HG03469 (cell line): ENCODE measurements at regions not wholly inside any gene's neighbourhood (a gene's known extent, or its start where the extent isn't known, plus 50 kb on each side); places are given as distances from the start of the nearest gene placed in this dataset.
"Not testable (repeated sequence)": the region's sequence is repeated elsewhere in the genome, so short reads cannot be mapped to it uniquely, and the experiment has no call there.

Source experiments
- ATAC-seq: cut with Tn5 transposase; IDR thresholded peaks from one replicate; pipeline ENCODE4 v1.9.1; 2021; ENCODE audit warnings: mild to moderate bottlenecking, moderate library complexity, moderate number of reproducible peaks; ENCODE audit not compliant: unreplicated experiment

GRCh38 chr7:25436413-25436812 lies 208.1 kb upstream of the NPVF start:
- ATAC-seq: no peak

- no peak for ATAC-seq
Observed at GRCh38 chr7:25437308-25437707, 209.0 kb upstream of the NPVF start.

- ATAC-seq: no peak
Observed at GRCh38 chr7:25444991-25445390, 216.7 kb upstream of the NPVF start.

GRCh38 chr7:25448301-25448700 lies 220.0 kb upstream of the NPVF start:
- no peak for ATAC-seq

- ATAC-seq: no peak
Observed at GRCh38 chr7:25454020-25454419, 225.7 kb upstream of the NPVF start.

GRCh38 chr7:25454562-25455041 lies 226.3 kb upstream of the NPVF start:
- ATAC-seq: no peak

GRCh38 chr7:25455683-25456251 lies 227.5 kb upstream of the NPVF start:
- no peak for ATAC-seq

GRCh38 chr7:25456467-25457171 lies 228.3 kb upstream of the NPVF start:
- no peak for ATAC-seq

- ATAC-seq: no peak
Observed at GRCh38 chr7:25459057-25459456, 230.8 kb upstream of the NPVF start.

- ATAC-seq: no peak
Observed at GRCh38 chr7:25460433-25460832, 232.1 kb upstream of the NPVF start.

GRCh38 chr7:25469669-25470068 lies 241.4 kb upstream of the NPVF start:
- no peak for ATAC-seq

- no peak for ATAC-seq
Observed at GRCh38 chr7:25476863-25477499, 248.7 kb upstream of the NPVF start.

GRCh38 chr7:25478221-25478620 lies 249.9 kb upstream of the NPVF start:
- ATAC-seq: not testable (repeated sequence)

- no peak for ATAC-seq
Observed at GRCh38 chr7:25478925-25479324, 250.6 kb upstream of the NPVF start.

- ATAC-seq: no peak
Observed at GRCh38 chr7:25481891-25482290, 253.6 kb upstream of the NPVF start.

- no peak for ATAC-seq
Observed at GRCh38 chr7:25482631-25483030, 254.3 kb upstream of the NPVF start.

- no peak for ATAC-seq
Observed at GRCh38 chr7:25485026-25485425, 256.7 kb upstream of the NPVF start.

- no peak for ATAC-seq
Observed at GRCh38 chr7:25486656-25487055, 258.4 kb upstream of the NPVF start.

- no peak for ATAC-seq
Observed at GRCh38 chr7:25493805-25494366, 265.6 kb upstream of the NPVF start.

GRCh38 chr7:25494896-25495295 lies 266.6 kb upstream of the NPVF start:
- no peak for ATAC-seq

- ATAC-seq: no peak
Observed at GRCh38 chr7:25495342-25496250, 267.3 kb upstream of the NPVF start.
